ENCODE measurements at regions not wholly inside any gene's neighbourhood (a gene's known extent, or its start where the extent isn't known, plus 50 kb on each side); places are given as distances from the start of the nearest gene placed in this dataset.

DNA sequence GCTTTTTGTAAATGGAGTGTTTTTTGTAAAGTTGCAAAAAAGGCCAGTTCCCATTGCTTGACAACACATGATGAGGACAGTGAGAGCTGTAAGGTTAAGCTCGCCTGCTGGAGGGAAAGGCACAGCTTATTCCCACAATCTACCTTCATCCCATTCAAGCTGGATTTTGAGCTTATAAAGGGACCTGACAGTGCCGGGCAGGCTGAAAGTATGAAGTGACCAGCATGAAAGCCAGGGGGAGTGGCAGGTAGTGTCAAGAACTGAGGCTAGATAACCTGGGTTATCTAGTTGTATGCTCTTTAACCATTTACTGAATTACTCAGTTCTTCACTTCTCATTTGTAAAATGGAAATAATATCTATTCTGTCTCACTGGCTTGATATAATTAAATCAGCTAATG lies 52.3 kb upstream of the KPNA4 start:
- H3K9me3 ChIP-seq (ENCODE audit: control insufficient read depth in 2 of 3, insufficient read depth in 1 of 3, low read length in 3 of 3) = no peaks in the 10 kb centered on the region
- H3K36me3 ChIP-seq (ENCODE audit: control insufficient read depth in 2 of 3, insufficient read depth in 3 of 3, low read length in 3 of 3) = no peaks in the 10 kb centered on the region
- FAIRE-seq (no peak), DNase-seq (no peak)
- no peaks in the 10 kb centered on the region for H3K4me1 ChIP-seq (ENCODE audit: control insufficient read depth in 2 of 3, insufficient read depth in 2 of 3, low read depth in 1 of 3, low read length in 3 of 3)
- intact Hi-C loops (cut with DNase I) = no loop called here
- H3K27me3 ChIP-seq (ENCODE audit: control insufficient read depth, insufficient read depth, low read length) = no peaks in the 10 kb centered on the region
- no peak overlapping the region for H3K9ac ChIP-seq (ENCODE audit: low read length in 3 of 3)
- H3K4me3 ChIP-seq (ENCODE audit: low read length in 3 of 3) = no peak overlapping the region
- no peak overlapping the region for H3K27ac ChIP-seq (ENCODE audit: low read depth in 2 of 2, low read length in 2 of 2)
- TF ChIP-seq, protein P1, sequence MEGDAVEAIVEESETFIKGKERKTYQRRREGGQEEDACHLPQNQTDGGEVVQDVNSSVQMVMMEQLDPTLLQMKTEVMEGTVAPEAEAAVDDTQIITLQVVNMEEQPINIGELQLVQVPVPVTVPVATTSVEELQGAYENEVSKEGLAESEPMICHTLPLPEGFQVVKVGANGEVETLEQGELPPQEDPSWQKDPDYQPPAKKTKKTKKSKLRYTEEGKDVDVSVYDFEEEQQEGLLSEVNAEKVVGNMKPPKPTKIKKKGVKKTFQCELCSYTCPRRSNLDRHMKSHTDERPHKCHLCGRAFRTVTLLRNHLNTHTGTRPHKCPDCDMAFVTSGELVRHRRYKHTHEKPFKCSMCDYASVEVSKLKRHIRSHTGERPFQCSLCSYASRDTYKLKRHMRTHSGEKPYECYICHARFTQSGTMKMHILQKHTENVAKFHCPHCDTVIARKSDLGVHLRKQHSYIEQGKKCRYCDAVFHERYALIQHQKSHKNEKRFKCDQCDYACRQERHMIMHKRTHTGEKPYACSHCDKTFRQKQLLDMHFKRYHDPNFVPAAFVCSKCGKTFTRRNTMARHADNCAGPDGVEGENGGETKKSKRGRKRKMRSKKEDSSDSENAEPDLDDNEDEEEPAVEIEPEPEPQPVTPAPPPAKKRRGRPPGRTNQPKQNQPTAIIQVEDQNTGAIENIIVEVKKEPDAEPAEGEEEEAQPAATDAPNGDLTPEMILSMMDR (IDR thresholded peaks at IDR 0.05; ENCODE audit: borderline replicate concordance, extremely low read depth, insufficient read depth) = no peak

DNA sequence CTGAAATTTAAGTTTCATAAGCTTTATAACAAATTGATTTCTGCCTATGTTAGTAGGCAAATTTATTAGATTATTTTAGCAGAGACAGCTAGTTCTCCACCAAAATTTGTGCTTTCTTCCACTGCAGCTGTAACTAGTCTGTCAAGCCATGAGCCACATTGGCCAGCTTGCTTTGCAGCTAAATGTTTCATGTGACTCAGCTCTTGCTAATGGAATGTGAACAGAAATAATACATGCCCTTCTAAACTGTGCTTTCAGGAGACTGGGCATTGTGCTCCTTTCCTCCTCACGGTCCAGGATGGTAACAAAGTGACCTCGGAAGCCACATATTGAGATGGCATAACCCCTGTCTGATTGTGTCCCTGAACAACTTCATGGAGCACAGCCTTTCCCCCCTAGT lies 51.3 kb upstream of the KPNA4 start:
- TF ChIP-seq, protein P1 (IDR thresholded peaks at IDR 0.05; ENCODE audit: borderline replicate concordance, extremely low read depth, insufficient read depth) = no peak
- Histone ChIP-seq H3K4me1 (ENCODE audit: control insufficient read depth in 2 of 3, insufficient read depth in 2 of 3, low read depth in 1 of 3, low read length in 3 of 3) (no peaks in the 10 kb centered on the region), H3K27me3 (ENCODE audit: control insufficient read depth, insufficient read depth, low read length) (no peaks in the 10 kb centered on the region), H3K4me3 (ENCODE audit: low read length in 3 of 3) (no peak overlapping the region), H3K9me3 (ENCODE audit: control insufficient read depth in 2 of 3, insufficient read depth in 1 of 3, low read length in 3 of 3) (no peaks in the 10 kb centered on the region), H3K9ac (ENCODE audit: low read length in 3 of 3) (no peak overlapping the region), H3K36me3 (ENCODE audit: control insufficient read depth in 2 of 3, insufficient read depth in 3 of 3, low read length in 3 of 3) (no peaks in the 10 kb centered on the region), H3K27ac (ENCODE audit: low read depth in 2 of 2, low read length in 2 of 2) (no peak overlapping the region)
- DNase-seq (no peak), FAIRE-seq (no peak)
- intact Hi-C loops (cut with DNase I) = no loop called here

DNA sequence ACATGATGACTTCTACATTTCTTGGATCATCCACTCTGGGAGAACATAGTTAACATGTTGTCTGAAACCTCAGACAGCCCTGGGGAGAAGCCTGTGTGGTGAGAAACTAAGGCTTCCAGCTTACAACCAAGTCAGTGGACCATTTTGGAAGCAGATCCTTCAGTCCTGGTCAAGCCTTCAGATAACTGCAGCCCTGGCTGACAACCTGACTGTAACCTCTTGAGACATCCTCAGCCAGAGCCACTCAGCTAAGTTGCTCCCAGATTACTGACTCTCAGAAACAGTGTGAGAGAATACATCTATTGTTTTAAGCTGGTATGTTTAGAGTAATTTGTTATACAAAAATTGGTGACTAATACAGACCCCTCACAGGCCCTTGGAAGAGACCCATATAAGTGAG lies 50.9 kb upstream of the KPNA4 start:
- Histone ChIP-seq H3K36me3 (ENCODE audit: control insufficient read depth in 2 of 3, insufficient read depth in 3 of 3, low read length in 3 of 3) (no peaks in the 10 kb centered on the region), H3K9me3 (ENCODE audit: control insufficient read depth in 2 of 3, insufficient read depth in 1 of 3, low read length in 3 of 3) (no peaks in the 10 kb centered on the region), H3K27ac (ENCODE audit: low read depth in 2 of 2, low read length in 2 of 2) (no peak overlapping the region), H3K9ac (ENCODE audit: low read length in 3 of 3) (no peak overlapping the region), H3K27me3 (ENCODE audit: control insufficient read depth, insufficient read depth, low read length) (no peaks in the 10 kb centered on the region), H3K4me3 (ENCODE audit: low read length in 3 of 3) (no peak overlapping the region), H3K4me1 (ENCODE audit: control insufficient read depth in 2 of 3, insufficient read depth in 2 of 3, low read depth in 1 of 3, low read length in 3 of 3) (no peaks in the 10 kb centered on the region)
- intact Hi-C loops (cut with DNase I) = no loop called here
- TF ChIP-seq, protein P1 (IDR thresholded peaks at IDR 0.05; ENCODE audit: borderline replicate concordance, extremely low read depth, insufficient read depth) = no peak
- no peak for FAIRE-seq
- DNase-seq = no peak

Data from kidney (tissue), 13 donors.